DMS 273 (cell line): ENCODE measurements at regions not wholly inside any gene's neighbourhood (a gene's known extent, or its start where the extent isn't known, plus 50 kb on each side); places are given as distances from the start of the nearest gene placed in this dataset.
"Not testable (repeated sequence)": the region's sequence is repeated elsewhere in the genome, so short reads cannot be mapped to it uniquely, and the experiment has no call there.

Experiments
- DNase-seq: peaks from one replicate; lab custom pipeline; 2025; ENCODE audit not compliant: unreplicated experiment; lab: John Stamatoyannopoulos, UW

GRCh38 chr2:90291168-90291883 lies 1599.9 kb downstream of the RPIA start:
- not testable (repeated sequence) for DNase-seq

- DNase-seq = not testable (repeated sequence)
Observed at GRCh38 chr2:90291934-90292333, 1600.5 kb downstream of the RPIA start.

DNA sequence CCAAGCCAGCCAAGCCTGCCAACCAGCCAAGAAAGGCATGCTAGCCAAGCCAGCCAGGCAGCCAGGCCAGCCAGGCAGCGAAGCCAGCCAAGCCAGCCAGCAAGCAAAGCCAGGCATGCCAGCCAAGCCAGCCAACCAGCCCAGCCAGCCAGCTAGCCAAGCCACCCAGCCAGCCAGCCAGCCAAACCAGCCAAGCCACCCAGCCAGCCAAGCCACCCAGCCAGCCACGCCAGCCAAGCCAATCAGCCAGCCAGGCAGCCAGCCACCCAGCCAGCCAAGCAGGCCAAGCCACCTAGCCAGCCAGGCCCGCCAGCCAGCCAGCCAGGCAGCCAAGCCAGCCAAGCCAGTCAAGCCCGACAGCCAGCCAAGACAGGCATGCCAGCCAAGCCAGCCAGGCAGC lies 1601.0 kb downstream of the RPIA start:
- not testable (repeated sequence) for DNase-seq

DNA sequence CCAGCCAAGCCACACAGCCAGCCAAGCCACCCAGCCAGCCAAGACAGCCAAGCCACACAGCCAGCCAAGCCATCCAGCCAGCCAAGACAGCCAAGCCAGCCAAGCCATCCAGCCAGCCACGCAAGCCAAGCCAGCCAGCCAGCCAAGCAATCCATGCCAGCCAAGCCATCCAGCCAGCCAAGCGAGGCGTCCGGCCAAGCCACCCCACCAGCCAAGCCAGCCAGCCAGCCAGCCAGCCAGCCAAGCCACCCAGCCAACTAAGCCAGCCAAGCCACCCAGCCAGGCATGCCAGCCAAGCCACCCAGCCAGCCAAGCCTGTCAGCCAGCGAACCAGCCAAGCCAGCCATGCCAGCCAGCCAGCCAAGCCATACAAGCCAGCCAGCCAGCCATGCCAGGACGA lies 1601.8 kb downstream of the RPIA start:
- not testable (repeated sequence) for DNase-seq

GRCh38 chr2:90293806-90294205 lies 1602.3 kb downstream of the RPIA start:
- DNase-seq = not testable (repeated sequence)

- not testable (repeated sequence) for DNase-seq
Observed at GRCh38 chr2:90295036-90295750, 1603.7 kb downstream of the RPIA start.

DNA sequence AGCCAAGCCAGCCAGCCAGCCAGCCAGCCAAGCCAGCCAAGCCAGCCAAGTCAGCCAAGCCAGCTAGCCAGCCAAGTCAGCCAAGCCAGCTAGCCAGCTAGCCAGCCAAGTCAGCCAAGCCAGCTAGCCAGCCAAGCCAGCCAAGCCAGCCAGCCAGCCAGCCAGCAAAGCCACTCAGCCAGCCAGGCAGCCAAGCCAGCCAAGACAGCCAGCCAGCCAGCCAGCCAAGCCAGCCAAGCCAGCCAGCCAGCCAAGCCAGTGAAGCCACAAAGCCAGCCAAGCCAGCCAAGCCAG lies 1605.0 kb downstream of the RPIA start:
- not testable (repeated sequence) for DNase-seq

- DNase-seq = not testable (repeated sequence)
Observed at GRCh38 chr2:90297701-90298100, 1606.2 kb downstream of the RPIA start.

DNA sequence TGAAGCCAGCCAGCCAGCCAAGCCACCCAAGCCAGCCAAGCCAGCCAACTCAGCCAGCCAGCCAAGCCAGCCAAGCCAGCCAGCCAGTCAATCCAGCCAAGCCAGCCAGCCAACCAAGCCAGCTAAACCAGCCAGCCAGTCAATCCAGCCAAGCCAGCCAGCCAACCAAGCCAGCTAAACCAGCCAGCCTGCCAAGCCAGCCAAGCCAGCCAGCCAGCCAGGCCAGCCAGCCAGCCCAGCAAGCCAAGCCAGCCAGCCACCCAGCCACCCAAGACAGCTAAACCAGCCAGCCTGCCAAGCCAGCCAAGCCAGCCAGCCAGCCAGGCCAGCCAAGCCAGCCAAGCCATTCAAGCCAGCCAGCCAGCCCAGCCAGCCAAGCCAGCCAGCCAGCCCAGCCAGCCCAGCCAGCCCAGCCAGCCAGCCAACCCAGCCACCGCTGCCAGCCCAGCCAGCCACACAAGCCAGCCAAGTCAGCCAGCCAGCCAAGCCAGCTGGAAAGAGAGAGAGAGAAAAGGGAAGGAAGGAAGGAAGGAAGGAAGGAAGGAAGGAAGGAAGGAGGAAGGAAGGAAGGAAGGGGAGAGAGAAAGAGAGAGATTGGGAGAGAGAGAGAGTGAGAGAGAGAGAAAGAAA lies 1606.8 kb downstream of the RPIA start:
- DNase-seq = not testable (repeated sequence)

DNA sequence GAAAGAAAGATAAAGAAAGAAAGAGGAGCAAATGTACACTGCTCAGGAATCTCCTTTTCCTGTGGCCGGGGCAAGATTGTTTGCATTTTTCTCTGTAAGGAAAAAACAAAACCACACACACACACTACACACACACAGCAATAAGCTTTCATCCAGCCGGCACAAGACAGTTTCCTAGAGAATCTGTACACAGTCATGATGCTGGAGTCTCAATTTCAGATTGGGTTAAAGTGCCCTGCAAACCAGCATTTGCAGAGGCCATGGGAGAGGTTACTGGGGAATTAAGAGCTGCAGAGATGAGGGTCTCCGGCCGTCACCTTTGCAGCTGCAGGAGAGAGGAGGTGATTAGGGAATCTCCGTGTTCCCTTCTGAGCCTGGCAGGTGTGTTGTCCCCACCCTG lies 1607.5 kb downstream of the RPIA start:
- DNase-seq = not testable (repeated sequence)

DNA sequence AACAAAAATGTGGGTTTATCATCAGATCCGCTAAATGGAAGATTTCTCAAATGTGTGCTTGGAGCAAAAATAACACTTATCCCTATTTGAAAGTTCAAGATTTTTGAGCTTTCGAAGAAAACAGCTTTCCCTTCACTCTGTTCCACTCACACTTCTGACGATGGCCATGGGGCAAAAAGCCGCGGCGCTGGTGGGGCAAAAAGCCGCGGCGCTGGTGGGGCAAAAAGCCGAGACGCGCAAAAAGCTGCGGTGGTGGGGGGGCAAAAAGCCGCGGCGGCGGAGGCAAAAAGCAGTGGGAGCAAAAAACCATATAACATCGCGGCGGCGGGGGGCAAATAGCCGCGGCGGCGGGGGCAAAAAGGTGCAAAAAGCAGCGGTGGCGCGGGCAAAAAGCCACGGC lies 1631.5 kb downstream of the RPIA start:
- DNase-seq = not testable (repeated sequence)

DNA sequence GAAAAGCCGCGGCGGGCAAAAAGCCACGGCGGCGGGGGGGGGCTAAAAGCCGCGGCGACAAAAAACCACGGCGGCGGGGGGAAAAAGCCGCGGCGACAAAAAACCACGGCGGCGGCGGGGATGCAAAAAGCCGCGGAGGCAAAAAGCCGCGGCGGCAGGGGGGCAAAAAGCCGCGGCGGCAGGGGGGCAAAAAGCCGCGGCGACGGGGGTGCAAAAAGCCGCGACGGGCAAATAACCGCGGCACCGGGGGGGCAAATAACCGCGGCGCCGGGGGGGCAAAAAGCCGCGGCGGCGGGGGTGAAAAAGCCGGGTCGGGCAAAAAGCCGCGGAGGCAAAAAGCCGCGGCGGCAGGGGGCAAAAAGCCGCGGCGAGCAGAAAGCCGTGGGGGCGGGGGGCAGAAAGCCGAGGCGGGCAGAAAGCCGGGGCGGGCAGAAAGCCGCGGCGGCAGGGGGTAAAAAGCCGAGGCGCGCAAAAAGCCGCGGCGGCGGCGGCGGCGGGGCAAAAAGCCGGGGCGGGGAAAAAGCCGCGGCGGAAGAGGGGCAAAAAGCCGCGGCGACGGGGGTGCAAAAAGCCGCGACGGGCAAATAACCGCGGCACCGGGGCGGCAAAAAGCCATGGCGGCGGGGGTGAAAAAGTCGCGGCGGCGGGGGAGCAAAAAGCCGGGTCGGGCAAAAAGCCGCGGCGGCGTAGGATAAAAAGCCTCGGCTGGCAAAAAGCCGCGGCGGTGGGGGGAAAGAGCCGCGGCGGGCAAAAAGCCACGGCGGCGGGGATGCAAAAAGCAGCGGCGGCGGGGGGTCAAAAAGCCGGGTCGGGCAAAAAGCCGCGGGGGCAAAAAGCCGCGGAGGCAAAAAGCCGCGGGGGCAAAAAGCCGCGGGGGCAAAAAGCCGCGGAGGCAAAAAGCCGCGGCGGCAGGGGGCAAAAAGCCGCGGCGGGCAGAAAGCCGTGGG lies 1632.4 kb downstream of the RPIA start:
- DNase-seq = not testable (repeated sequence)

GRCh38 chr2:90324672-90325071 lies 1633.2 kb downstream of the RPIA start:
- not testable (repeated sequence) for DNase-seq

- not testable (repeated sequence) for DNase-seq
Observed at GRCh38 chr2:90325796-90326353, 1634.4 kb downstream of the RPIA start.

DNA sequence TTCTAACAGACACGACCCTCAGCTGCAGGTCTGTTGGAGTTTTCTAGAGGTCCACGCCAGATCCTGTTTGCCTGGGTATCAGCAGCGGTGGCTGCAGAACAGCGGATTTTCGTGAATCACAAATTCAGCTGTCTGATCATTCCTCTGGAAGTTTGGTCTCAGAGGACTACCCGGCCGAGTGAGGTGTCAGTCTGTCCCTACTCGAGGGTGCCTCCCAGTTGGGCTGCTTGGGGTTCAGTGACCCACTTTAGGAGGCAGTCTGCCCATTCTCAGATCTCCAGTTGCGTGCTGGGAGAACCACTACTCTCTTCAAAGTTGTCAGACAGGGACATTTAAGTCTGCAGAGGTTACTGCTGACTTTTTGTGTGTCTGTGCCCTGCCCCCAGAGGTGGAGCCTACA lies 1664.1 kb downstream of the RPIA start:
- not testable (repeated sequence) for DNase-seq

GRCh38 chr2:90359344-90359743 lies 1667.9 kb downstream of the RPIA start:
- DNase-seq = not testable (repeated sequence)

GRCh38 chr2:90359887-90360730 lies 1668.6 kb downstream of the RPIA start:
- not testable (repeated sequence) for DNase-seq

DNA sequence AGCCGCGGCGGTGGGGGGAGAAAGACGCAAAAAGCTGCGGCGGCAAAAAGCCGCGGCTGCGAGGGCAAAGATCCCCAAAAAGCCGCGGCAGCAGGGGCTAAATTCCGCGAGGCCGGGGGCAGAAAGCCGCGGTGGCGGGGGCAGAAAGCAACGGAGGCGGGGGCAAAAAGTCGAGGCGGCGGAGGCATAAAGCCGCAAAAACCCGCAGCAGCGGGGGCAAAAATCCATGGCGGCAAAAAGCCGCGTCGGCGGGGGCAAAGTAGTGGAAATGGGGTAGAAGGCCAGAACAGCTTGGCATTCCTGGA lies 1669.2 kb downstream of the RPIA start:
- not testable (repeated sequence) for DNase-seq
